ENCODE measurements at regions not wholly inside any gene's neighbourhood (a gene's known extent, or its start where the extent isn't known, plus 50 kb on each side); places are given as distances from the start of the nearest gene placed in this dataset.

DNA sequence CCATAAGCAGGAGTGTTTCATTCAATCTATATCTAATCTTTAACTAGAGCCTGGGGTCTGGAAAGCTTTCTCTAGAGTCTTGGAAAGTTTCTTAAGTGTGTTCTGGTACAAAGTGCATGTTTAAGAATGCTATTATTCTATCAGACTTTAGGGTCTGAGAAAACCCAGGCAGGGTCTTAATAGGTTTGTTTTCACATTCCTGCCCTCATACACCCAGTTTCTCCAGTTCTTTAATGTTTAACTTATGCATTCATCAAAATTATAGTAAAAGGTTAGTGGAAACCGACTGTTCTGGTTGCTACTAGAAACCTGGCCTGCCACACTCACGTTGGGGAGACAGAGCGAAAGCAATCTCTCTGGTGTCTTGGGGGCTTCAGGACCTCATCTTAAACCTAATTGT lies 102.9 kb upstream of the WDR72 start:
- no peaks in the 10 kb centered on the region for H3K27me3 Mint-ChIP-seq (ENCODE audit: low read depth)
- no peak overlapping the region for H3K4me3 Mint-ChIP-seq
- H3K4me1 Mint-ChIP-seq: no peaks in the 10 kb centered on the region
- DNase-seq (ENCODE audit: low read depth, low spot score): no peak
- H3K9me3 Mint-ChIP-seq: no peaks in the 10 kb centered on the region
- TF ChIP-seq, protein P1, sequence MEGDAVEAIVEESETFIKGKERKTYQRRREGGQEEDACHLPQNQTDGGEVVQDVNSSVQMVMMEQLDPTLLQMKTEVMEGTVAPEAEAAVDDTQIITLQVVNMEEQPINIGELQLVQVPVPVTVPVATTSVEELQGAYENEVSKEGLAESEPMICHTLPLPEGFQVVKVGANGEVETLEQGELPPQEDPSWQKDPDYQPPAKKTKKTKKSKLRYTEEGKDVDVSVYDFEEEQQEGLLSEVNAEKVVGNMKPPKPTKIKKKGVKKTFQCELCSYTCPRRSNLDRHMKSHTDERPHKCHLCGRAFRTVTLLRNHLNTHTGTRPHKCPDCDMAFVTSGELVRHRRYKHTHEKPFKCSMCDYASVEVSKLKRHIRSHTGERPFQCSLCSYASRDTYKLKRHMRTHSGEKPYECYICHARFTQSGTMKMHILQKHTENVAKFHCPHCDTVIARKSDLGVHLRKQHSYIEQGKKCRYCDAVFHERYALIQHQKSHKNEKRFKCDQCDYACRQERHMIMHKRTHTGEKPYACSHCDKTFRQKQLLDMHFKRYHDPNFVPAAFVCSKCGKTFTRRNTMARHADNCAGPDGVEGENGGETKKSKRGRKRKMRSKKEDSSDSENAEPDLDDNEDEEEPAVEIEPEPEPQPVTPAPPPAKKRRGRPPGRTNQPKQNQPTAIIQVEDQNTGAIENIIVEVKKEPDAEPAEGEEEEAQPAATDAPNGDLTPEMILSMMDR (conservative IDR thresholded peaks at IDR 0.05): no peak
- H3K36me3 Mint-ChIP-seq (ENCODE audit: low read depth): no peaks in the 10 kb centered on the region
- no peak overlapping the region for H3K27ac Mint-ChIP-seq (ENCODE audit: unreplicated experiment)

DNA sequence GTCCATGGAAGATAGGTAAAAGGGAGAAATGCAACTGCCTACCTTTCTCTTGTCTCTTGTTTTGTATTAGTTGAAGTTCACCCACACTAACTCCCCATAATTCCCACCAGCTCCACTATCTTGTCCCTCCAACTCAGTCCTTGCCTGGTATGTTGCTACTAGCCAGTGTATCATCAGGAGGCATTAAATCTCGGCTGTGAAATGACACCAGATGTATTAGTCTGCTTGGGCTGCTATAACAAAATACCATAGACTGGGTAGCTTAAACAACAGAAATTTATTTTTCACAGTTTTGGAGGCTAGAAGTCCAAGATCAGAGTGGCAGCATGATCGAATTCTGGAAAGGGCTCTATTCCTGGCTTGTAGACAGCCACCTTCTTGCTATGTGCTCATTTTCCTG lies 102.3 kb upstream of the WDR72 start:
- no peaks in the 10 kb centered on the region for H3K36me3 Mint-ChIP-seq (ENCODE audit: low read depth)
- H3K4me1 Mint-ChIP-seq: no peaks in the 10 kb centered on the region
- no peaks in the 10 kb centered on the region for H3K27me3 Mint-ChIP-seq (ENCODE audit: low read depth)
- H3K27ac Mint-ChIP-seq (ENCODE audit: unreplicated experiment): no peak overlapping the region
- no peaks in the 10 kb centered on the region for H3K9me3 Mint-ChIP-seq
- TF ChIP-seq, protein P1 (conservative IDR thresholded peaks at IDR 0.05): no peak
- H3K4me3 Mint-ChIP-seq: no peak overlapping the region
- DNase-seq (ENCODE audit: low read depth, low spot score): no peak

DNA sequence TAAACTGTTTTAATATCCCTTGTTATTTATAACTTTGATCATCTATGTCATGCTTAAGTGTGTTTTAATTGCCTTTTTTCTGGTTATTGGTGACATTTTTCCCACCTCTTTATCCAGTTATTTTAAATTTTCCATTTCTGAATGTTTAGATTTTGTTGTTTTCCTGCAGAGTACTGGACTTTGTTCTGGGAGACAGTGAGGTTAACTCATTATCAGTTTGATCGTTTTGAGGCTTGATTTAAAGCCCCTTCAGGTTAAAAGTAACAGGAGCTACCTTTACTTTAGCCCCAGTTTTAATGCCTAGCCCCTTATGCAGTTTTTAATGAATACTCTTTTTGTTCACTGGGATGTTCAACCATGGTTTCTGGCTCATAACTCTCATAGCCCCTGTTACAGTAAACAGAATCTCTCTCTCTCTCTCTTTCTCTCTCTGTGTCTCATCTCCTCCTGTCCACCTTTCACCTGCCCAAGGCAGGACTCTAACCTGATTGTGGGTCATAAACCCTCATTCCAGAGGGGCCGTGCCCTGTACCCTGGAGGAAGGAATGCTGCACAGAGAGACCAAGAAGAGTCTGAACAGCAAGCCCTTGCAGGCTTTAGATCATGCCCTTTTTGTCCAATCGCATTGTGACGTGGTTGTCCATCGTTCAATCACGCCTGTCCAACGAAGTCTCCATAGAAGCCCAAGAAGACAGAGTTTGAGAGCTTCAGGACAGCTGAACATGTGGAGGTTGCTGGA lies 91.8 kb upstream of the WDR72 start:
- TF ChIP-seq, protein P1 (conservative IDR thresholded peaks at IDR 0.05): no peak
- no peaks in the 10 kb centered on the region for H3K27me3 Mint-ChIP-seq (ENCODE audit: low read depth)
- no peak for DNase-seq (ENCODE audit: low read depth, low spot score)
- H3K4me3 Mint-ChIP-seq: no peak overlapping the region
- H3K4me1 Mint-ChIP-seq: no peaks in the 10 kb centered on the region
- peaks cover 8% of the 10 kb centered on the region for H3K9me3 Mint-ChIP-seq
- H3K27ac Mint-ChIP-seq (ENCODE audit: unreplicated experiment): no peak overlapping the region
- H3K36me3 Mint-ChIP-seq (ENCODE audit: low read depth): no peaks in the 10 kb centered on the region

DNA sequence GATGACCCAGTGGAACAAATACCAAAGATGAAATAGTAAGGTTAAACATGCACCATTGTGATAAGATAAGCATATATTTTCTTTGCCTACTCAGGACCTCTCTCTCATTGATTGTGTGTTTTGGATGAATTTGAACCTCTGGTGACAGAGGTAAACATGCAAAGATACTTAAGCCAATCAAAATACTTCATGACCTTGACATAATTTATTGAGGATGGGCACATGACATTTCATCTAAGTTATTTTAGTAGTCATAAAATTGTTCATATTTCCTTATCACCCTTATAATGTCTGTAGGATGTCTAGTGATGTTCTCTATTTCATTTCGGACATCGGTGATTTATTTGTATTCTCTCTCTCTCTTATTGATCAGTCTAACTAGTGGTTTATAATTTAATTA lies 88.3 kb upstream of the WDR72 start:
- no peak overlapping the region for H3K4me3 Mint-ChIP-seq
- no peaks in the 10 kb centered on the region for H3K4me1 Mint-ChIP-seq

DNA sequence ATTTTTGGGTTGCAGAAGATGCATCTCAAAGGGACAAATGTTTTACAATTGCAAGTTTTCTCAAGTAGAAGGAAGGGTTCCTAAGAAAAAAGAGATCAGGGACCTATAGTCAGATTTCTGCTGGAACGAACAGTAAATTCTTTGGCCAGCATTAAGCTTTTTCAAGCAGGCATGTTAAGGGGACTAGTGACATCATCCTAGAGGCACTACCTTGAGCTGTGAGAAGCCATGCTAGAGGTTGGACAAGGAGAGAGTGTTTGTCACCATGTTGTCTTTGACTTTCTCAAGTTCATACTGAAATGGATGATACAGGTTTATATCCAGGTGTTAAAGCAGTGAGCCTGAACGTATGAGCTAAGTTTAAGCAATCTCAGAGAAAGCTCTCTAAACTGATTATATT lies 85.2 kb upstream of the WDR72 start:
- Mint-ChIP-seq H3K36me3 (ENCODE audit: low read depth) (no peaks in the 10 kb centered on the region), H3K27me3 (ENCODE audit: low read depth) (no peaks in the 10 kb centered on the region), H3K27ac (ENCODE audit: unreplicated experiment) (no peak overlapping the region), H3K4me3 (no peak overlapping the region), H3K4me1 (no peaks in the 10 kb centered on the region), H3K9me3 (peaks cover 2% of the 10 kb centered on the region)
- TF ChIP-seq, protein P1 (conservative IDR thresholded peaks at IDR 0.05): no peak
- DNase-seq (ENCODE audit: low read depth, low spot score): no peak

More for the DNA sequence above, 88.3 kb upstream of the WDR72 start:
- Mint-ChIP-seq H3K27me3 (ENCODE audit: low read depth) (no peaks in the 10 kb centered on the region), H3K9me3 (peaks cover 2% of the 10 kb centered on the region), H3K36me3 (ENCODE audit: low read depth) (no peaks in the 10 kb centered on the region), H3K27ac (ENCODE audit: unreplicated experiment) (no peak overlapping the region)
- TF ChIP-seq, protein P1 (conservative IDR thresholded peaks at IDR 0.05): no peak
- no peak for DNase-seq (ENCODE audit: low read depth, low spot score)
